PC-3 (cell line): ENCODE measurements at regions not wholly inside any gene's neighbourhood (a gene's known extent, or its start where the extent isn't known, plus 50 kb on each side); places are given as distances from the start of the nearest gene placed in this dataset.

Source experiments
- ATAC-seq: fragments of 200-7000 bp; cut with Tn5 transposase; 2 replicates; pipeline ENCODE4 v1.9.1; 2020; ENCODE audit warnings: mild to moderate bottlenecking, moderate library complexity
- BruUV-seq: library from RNA; stranded (reverse); fragments of 400-500 nt; replicated peaks from 2 replicates; lab custom pipeline; 2021; lab: Mats Ljungman, UMichigan
- CTCF ChIA-PET: fragments of 300-600 bp; sonication (Branson Sonifier 250); formaldehyde crosslinking; loops from one replicate; lab custom pipeline; 2022; ENCODE audit warnings: antibody characterized with exemption; lab: Charles Lee
- POLR2A ChIA-PET: fragments of 300-600 bp; sonication (Branson Sonifier 250); formaldehyde crosslinking; loops from one replicate; lab custom pipeline; 2022; ENCODE audit warnings: antibody characterized with exemption; ENCODE audit not compliant: unreplicated experiment; lab: Charles Lee
- DNase-seq: peaks from one replicate; pipeline ENCODE4 v3.0.0-alpha.2; 2015
- H2AFZ ChIP-seq: fragments of 300-600 bp; sonication (generic); 2 replicates; pipeline ENCODE4 v1.6.0; 2016; ENCODE audit warnings: antibody characterized with exemption, low read length
- H3F3A ChIP-seq: fragments of 300-600 bp; sonication (generic); one replicate; pipeline ENCODE4 v1.6.0; 2017; ENCODE audit warnings: antibody characterized with exemption, low read length, control low read depth, mild to moderate bottlenecking; ENCODE audit not compliant: unreplicated experiment
- H3K27ac ChIP-seq: fragments of 300-600 bp; sonication (generic); 2 replicates; pipeline ENCODE4 v1.5.1; 2016; ENCODE audit warnings: mild to moderate bottlenecking, low read length
- H3K27me3 ChIP-seq: fragments of 300-600 bp; sonication (generic); 2 replicates; pipeline ENCODE4 v1.6.1; 2016; ENCODE audit warnings: low read length, mixed read lengths
- H3K36me3 ChIP-seq: fragments of 300-600 bp; sonication (generic); 2 replicates; pipeline ENCODE4 v1.6.1; 2016; ENCODE audit warnings: low read depth, mixed run types, low read length, mixed read lengths
- H3K4me1 ChIP-seq: fragments of 300-600 bp; sonication (generic); 2 replicates; pipeline ENCODE4 v1.5.1; 2016; ENCODE audit warnings: low read length; ENCODE audit not compliant: insufficient read depth
- H3K4me2 ChIP-seq: fragments of 300-600 bp; sonication (generic); 2 replicates; pipeline ENCODE4 v1.6.0; 2016; ENCODE audit warnings: low read length
- H3K4me3 ChIP-seq: fragments of 300-600 bp; sonication (generic); 2 replicates; pipeline ENCODE4 v1.5.1; 2016; ENCODE audit warnings: mild to moderate bottlenecking, low read length, mixed read lengths
- H3K79me2 ChIP-seq: fragments of 300-600 bp; sonication (generic); 2 replicates; pipeline ENCODE4 v1.6.1; 2017; ENCODE audit warnings: low read length, mixed read lengths
- H3K9ac ChIP-seq: fragments of 300-600 bp; sonication (generic); 2 replicates; pipeline ENCODE4 v1.6.0; 2016; ENCODE audit warnings: mild to moderate bottlenecking, low read length
- H3K9me2 ChIP-seq: fragments of 300-600 bp; sonication (generic); replicated peaks from 2 replicates; pipeline ENCODE4 v1.6.1; 2016; ENCODE audit warnings: mixed run types, low read length, mixed read lengths
- H3K9me3 ChIP-seq: fragments of 300-600 bp; sonication (generic); 2 replicates; pipeline ENCODE4 v1.6.1; 2016; ENCODE audit warnings: low read length, mixed read lengths
- H4K20me1 ChIP-seq: fragments of 300-600 bp; sonication (generic); 2 replicates; pipeline ENCODE4 v1.6.1; 2016; ENCODE audit warnings: low read length, mixed read lengths
- CTCF ChIP-seq: fragments of 300-600 bp; sonication (generic); conservative IDR thresholded peaks from 2 replicates; pipeline ENCODE4 v1.5.1; 2017; ENCODE audit warnings: antibody characterized with exemption, low read depth, mild to moderate bottlenecking, low read length
- EZH2 ChIP-seq: fragments of 300-600 bp; sonication (generic); IDR thresholded peaks from one replicate; pipeline ENCODE4 v1.6.1; 2017; ENCODE audit warnings: antibody characterized with exemption, mild to moderate bottlenecking, low read length; ENCODE audit not compliant: unreplicated experiment
- EZH2phosphoT487 ChIP-seq: fragments of 300-600 bp; sonication (generic); IDR thresholded peaks from 2 replicates; pipeline ENCODE4 v1.6.1; 2018; ENCODE audit warnings: mild to moderate bottlenecking, antibody characterized with exemption, low read length, borderline replicate concordance
- intact Hi-C: fragments of 100-400 bp; cut with micrococcal nuclease; formaldehyde crosslinking; loops from 2 replicates; pipeline ENCODE4 v1.9.0; 2023

- no peak for ATAC-seq
- Histone ChIP-seq H3K4me3 (no peak overlapping the region), H3K9ac (no peak overlapping the region), H3K9me2 (no peaks in the 10 kb centered on the region), H3K79me2 (no peaks in the 10 kb centered on the region), H3K27me3 (0 out of 2 replicates have a peak, but pooled peaks cover 7% of the 10 kb centered on the region), H4K20me1 (no peaks in the 10 kb centered on the region), H3K27ac (no peak overlapping the region), H3K9me3 (no peaks in the 10 kb centered on the region), H3K36me3 (no peaks in the 10 kb centered on the region), H3K4me2 (no peak overlapping the region), H3K4me1 (no peaks in the 10 kb centered on the region), H2AFZ (no peak overlapping the region), H3F3A (no peaks in the 10 kb centered on the region)
- intact Hi-C loops = no loop called here
- BruUV-seq = no TSS peak
- ChIA-PET CTCF (no interaction called here), POLR2A (no interaction called here)
- DNase-seq = no peak
- no peak for TF ChIP-seq EZH2phosphoT487
- TF ChIP-seq CTCF = no peak
- no peak for TF ChIP-seq EZH2
These were observed 1002.4 kb upstream of the KLHL29 start for GRCh38 chr2:22382479-22383169.

GRCh38 chr2:22397847-22398246 is 987.1 kb upstream of the KLHL29 start:
- no peak overlapping the region for H3K4me3 ChIP-seq
- peaks cover 7% of the 10 kb centered on the region; the same call in 1 of the 2 replicates for H3K9me3 ChIP-seq
- no peak overlapping the region for H2AFZ ChIP-seq
- ATAC-seq = no peak
- no peaks in the 10 kb centered on the region for H4K20me1 ChIP-seq
- no peak overlapping the region for H3K27ac ChIP-seq
- H3K9ac ChIP-seq = no peak overlapping the region
- no peak for DNase-seq
- TF ChIP-seq EZH2 = no peak
- no peak for TF ChIP-seq EZH2phosphoT487
- TF ChIP-seq CTCF = no peak
- no peaks in the 10 kb centered on the region for H3K27me3 ChIP-seq
- ChIA-PET POLR2A (no interaction called here), CTCF (no interaction called here)
- H3K4me2 ChIP-seq = no peak overlapping the region
- H3K36me3 ChIP-seq = no peaks in the 10 kb centered on the region
- H3K79me2 ChIP-seq = no peaks in the 10 kb centered on the region
- no peaks in the 10 kb centered on the region for H3F3A ChIP-seq
- intact Hi-C loops = no loop called here
- no TSS peak for BruUV-seq
- no peaks in the 10 kb centered on the region for H3K9me2 ChIP-seq
- no peaks in the 10 kb centered on the region for H3K4me1 ChIP-seq

DNA sequence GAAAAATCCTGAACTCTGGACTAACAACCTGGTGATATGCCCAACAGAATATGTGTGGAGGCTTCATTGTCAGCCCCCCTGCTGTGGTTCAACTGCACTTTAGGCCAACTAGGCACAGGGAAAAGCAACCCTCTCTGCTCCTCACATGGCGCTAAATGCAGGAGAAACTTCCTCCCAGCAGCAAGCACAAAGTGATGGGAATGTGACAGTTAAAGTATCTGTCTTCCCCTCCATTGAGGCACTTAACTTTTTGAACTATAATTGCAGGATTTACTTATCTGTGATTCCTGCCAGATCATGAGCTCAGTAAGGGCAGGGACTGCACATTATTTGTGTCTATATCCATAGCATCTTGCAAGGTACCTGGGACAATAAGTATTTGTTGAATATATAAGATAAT is 981.2 kb upstream of the KLHL29 start:
- H3K36me3 ChIP-seq = no peaks in the 10 kb centered on the region
- no peak overlapping the region for H3K9ac ChIP-seq
- TF ChIP-seq EZH2phosphoT487 (no peak), EZH2 (no peak), CTCF (no peak)
- no peaks in the 10 kb centered on the region for H3K9me2 ChIP-seq
- H3K4me3 ChIP-seq = no peak overlapping the region
- DNase-seq (no peak), ATAC-seq (no peak)
- H3K27ac ChIP-seq = no peak overlapping the region
- no peaks in the 10 kb centered on the region for H3F3A ChIP-seq
- no peak overlapping the region for H2AFZ ChIP-seq
- intact Hi-C loops = no loop called here
- no TSS peak for BruUV-seq
- no peaks in the 10 kb centered on the region for H3K79me2 ChIP-seq
- no peaks in the 10 kb centered on the region for H3K27me3 ChIP-seq
- H3K4me1 ChIP-seq = no peaks in the 10 kb centered on the region
- ChIA-PET POLR2A (no interaction called here), CTCF (no interaction called here)
- H4K20me1 ChIP-seq = no peaks in the 10 kb centered on the region
- H3K9me3 ChIP-seq = peaks cover 6% of the 10 kb centered on the region; the same call in 1 of the 2 replicates
- H3K4me2 ChIP-seq = no peak overlapping the region
